IMR-90 (cell line): ENCODE measurements at regions not wholly inside any gene's neighbourhood (a gene's known extent, or its start where the extent isn't known, plus 50 kb on each side); places are given as distances from the start of the nearest gene placed in this dataset.

Experiments used
- CEBPB ChIP-seq: IDR thresholded peaks from 2 replicates; pipeline ENCODE4 v1.6.1; 2012; ENCODE audit warnings: low read depth, low read length, improper control_type of control experiment
- MAZ ChIP-seq: IDR thresholded peaks from 2 replicates; pipeline ENCODE4 v1.6.1; 2012; ENCODE audit warnings: low read depth, mild to moderate bottlenecking, low read length, improper control_type of control experiment, moderate library complexity, borderline replicate concordance
- POLR2A ChIP-seq: IDR thresholded peaks from 2 replicates; pipeline ENCODE4 v1.6.1; 2012; ENCODE audit warnings: mild to moderate bottlenecking, low read depth, low read length
- RAD21 ChIP-seq: IDR thresholded peaks from 2 replicates; pipeline ENCODE4 v1.6.1; 2012; ENCODE audit warnings: low read length, improper control_type of control experiment
- RCOR1 ChIP-seq: IDR thresholded peaks from 2 replicates; pipeline ENCODE4 v1.6.1; 2012; ENCODE audit warnings: mild to moderate bottlenecking, low read length, improper control_type of control experiment; ENCODE audit not compliant: insufficient replicate concordance
- RFX5 ChIP-seq: IDR thresholded peaks from 2 replicates; pipeline ENCODE4 v1.8.0; 2012; ENCODE audit warnings: low read depth, mild to moderate bottlenecking, low read length, moderate library complexity
- TF ChIP-seq, protein P1 (sequence below): conservative IDR thresholded peaks from 2 replicates; pipeline ENCODE4 v1.5.1; 2012; ENCODE audit warnings: mild to moderate bottlenecking, low read depth, low read length, improper control_type of control experiment
- TF ChIP-seq, protein P2 (sequence below): fragments of 150-350 bp; IDR thresholded peaks from 2 replicates; pipeline ENCODE4 v1.6.1; 2017; ENCODE audit warnings: mild to moderate bottlenecking, antibody characterized with exemption, low read length, low read depth

- TF ChIP-seq, protein P1, sequence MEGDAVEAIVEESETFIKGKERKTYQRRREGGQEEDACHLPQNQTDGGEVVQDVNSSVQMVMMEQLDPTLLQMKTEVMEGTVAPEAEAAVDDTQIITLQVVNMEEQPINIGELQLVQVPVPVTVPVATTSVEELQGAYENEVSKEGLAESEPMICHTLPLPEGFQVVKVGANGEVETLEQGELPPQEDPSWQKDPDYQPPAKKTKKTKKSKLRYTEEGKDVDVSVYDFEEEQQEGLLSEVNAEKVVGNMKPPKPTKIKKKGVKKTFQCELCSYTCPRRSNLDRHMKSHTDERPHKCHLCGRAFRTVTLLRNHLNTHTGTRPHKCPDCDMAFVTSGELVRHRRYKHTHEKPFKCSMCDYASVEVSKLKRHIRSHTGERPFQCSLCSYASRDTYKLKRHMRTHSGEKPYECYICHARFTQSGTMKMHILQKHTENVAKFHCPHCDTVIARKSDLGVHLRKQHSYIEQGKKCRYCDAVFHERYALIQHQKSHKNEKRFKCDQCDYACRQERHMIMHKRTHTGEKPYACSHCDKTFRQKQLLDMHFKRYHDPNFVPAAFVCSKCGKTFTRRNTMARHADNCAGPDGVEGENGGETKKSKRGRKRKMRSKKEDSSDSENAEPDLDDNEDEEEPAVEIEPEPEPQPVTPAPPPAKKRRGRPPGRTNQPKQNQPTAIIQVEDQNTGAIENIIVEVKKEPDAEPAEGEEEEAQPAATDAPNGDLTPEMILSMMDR, result no peak
- TF ChIP-seq POLR2A (no peak), CEBPB (no peak), RAD21 (no peak), MAZ (no peak), RCOR1 (no peak), RFX5 (no peak)
- TF ChIP-seq, protein P2, sequence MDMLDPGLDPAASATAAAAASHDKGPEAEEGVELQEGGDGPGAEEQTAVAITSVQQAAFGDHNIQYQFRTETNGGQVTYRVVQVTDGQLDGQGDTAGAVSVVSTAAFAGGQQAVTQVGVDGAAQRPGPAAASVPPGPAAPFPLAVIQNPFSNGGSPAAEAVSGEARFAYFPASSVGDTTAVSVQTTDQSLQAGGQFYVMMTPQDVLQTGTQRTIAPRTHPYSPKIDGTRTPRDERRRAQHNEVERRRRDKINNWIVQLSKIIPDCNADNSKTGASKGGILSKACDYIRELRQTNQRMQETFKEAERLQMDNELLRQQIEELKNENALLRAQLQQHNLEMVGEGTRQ, result no peak
Observed at GRCh38 chr5:58255970-58256369, 203.9 kb downstream of the PLK2 start.
